Endothelial cell of umbilical vein (primary cell): ENCODE measurements at regions not wholly inside any gene's neighbourhood (a gene's known extent, or its start where the extent isn't known, plus 50 kb on each side); places are given as distances from the start of the nearest gene placed in this dataset.
"Not testable (repeated sequence)": the region's sequence is repeated elsewhere in the genome, so short reads cannot be mapped to it uniquely, and the experiment has no call there.

Experiments used
- BruUV-seq: library from RNA; stranded (reverse); fragments of 400-500 nt; replicated peaks from 2 replicates; lab custom pipeline; 2021; lab: Mats Ljungman, UMichigan
- CTCF ChIA-PET: fragments of 300-600, 350-600 bp; sonication (Branson Sonifier 250); formaldehyde crosslinking; loops from one replicate; lab custom pipeline; 2021; ENCODE audit warnings: antibody characterized with exemption, inconsistent platforms; lab: Charles Lee
- POLR2A ChIA-PET: fragments of 300-600, 350-600 bp; sonication (Branson Sonifier 250); formaldehyde crosslinking; loops from one replicate; lab custom pipeline; 2021; ENCODE audit warnings: antibody characterized with exemption, inconsistent platforms; lab: Charles Lee
- DNase-seq: peaks from one replicate; pipeline ENCODE4 v3.0.0-alpha.2; 2011; ENCODE audit warnings: low read depth, low spot score
- FAIRE-seq: peaks from 2 replicates; lab custom pipeline; 2011; peaks lifted over from hg19 to GRCh38; lab: Jason Lieb, UNC
- H2AFZ ChIP-seq: 2 replicates; pipeline ENCODE4 v1.6.0; 2012; ENCODE audit warnings: low read depth, low read length, control low read depth, inconsistent platforms
- H3K27ac ChIP-seq: 2 replicates; pipeline ENCODE4 v1.5.1; 2011; ENCODE audit warnings: low read depth, mild to moderate bottlenecking, control low read depth, low read length, moderate library complexity; ENCODE audit not compliant: insufficient read depth
- H3K27me3 ChIP-seq, 2 experiments: 2 replicates each; pipeline versions ENCODE4 v1.6.0 to v1.6.1; 2011; ENCODE audit warnings: low read length in 2 of 2, mixed read lengths in 1 of 2; ENCODE audit not compliant: control insufficient read depth in 2 of 2, insufficient read depth in 2 of 2
- H3K36me3 ChIP-seq, 2 experiments: 2 replicates in 1 of 2; 3 replicates in 1 of 2; pipeline ENCODE4 v1.5.1; 2011; ENCODE audit warnings: low read length in 2 of 2, mild to moderate bottlenecking in 1 of 2, moderate library complexity in 1 of 2; ENCODE audit not compliant: control insufficient read depth in 2 of 2, insufficient read depth in 2 of 2; ENCODE audit errors: extremely low read depth in 1 of 2
- H3K4me1 ChIP-seq: 3 replicates; pipeline ENCODE4 v1.5.1; 2011; ENCODE audit warnings: mild to moderate bottlenecking, low read length; ENCODE audit not compliant: control insufficient read depth, insufficient read depth; ENCODE audit errors: extremely low read depth
- H3K4me2 ChIP-seq: 2 replicates; pipeline ENCODE4 v1.6.1; 2011; ENCODE audit warnings: low read length, control low read depth, mixed read lengths; ENCODE audit not compliant: insufficient read depth
- H3K4me3 ChIP-seq, 3 experiments: fragments of 200-600 bp in 1 of 3; sonication (generic), shearing (Covaris generic) in 1 of 3; replicated peaks in 1 of 3; 2 replicates each; pipeline ENCODE4 v1.5.1; 2011 to 2016; ENCODE audit warnings: control low read depth in 3 of 3, low read length in 3 of 3, mild to moderate bottlenecking in 2 of 3, inconsistent platforms in 1 of 3, low read depth in 1 of 3, moderate library complexity in 1 of 3; ENCODE audit not compliant: insufficient read depth in 1 of 3
- H3K79me2 ChIP-seq: 2 replicates; pipeline ENCODE4 v1.6.0; 2012; ENCODE audit warnings: low read length, inconsistent platforms; ENCODE audit not compliant: control insufficient read depth, insufficient read depth
- H3K9ac ChIP-seq: replicated peaks from 2 replicates; pipeline ENCODE3; 2011; ENCODE audit warnings: low read length, control low read depth; ENCODE audit not compliant: insufficient read depth; ENCODE audit errors: extremely low read depth
- H3K9me1 ChIP-seq: replicated peaks from 3 replicates; pipeline ENCODE4 v1.6.0; 2011; ENCODE audit warnings: mild to moderate bottlenecking, low read length; ENCODE audit not compliant: control insufficient read depth, insufficient read depth; ENCODE audit errors: extremely low read depth
- H3K9me3 ChIP-seq: replicated peaks from 2 replicates; pipeline ENCODE4 v1.5.1; 2012; ENCODE audit warnings: low read length, inconsistent platforms; ENCODE audit not compliant: control insufficient read depth, insufficient read depth
- H4K20me1 ChIP-seq: replicated peaks from 2 replicates; pipeline ENCODE3; 2011; ENCODE audit warnings: mild to moderate bottlenecking, low read length; ENCODE audit not compliant: control insufficient read depth, insufficient read depth; ENCODE audit errors: extremely low read depth
- EZH2 ChIP-seq: IDR thresholded peaks from 2 replicates; pipeline ENCODE4 v1.6.1; 2012; ENCODE audit warnings: borderline replicate concordance, low read depth, mild to moderate bottlenecking, moderate library complexity, low read length, inconsistent platforms; ENCODE audit not compliant: severe bottlenecking
- FOS ChIP-seq: IDR thresholded peaks from 2 replicates; pipeline ENCODE4 v1.6.1; 2011; ENCODE audit warnings: mild to moderate bottlenecking, low read length, moderate library complexity, borderline replicate concordance; ENCODE audit not compliant: insufficient read depth
- GATA2 ChIP-seq: IDR thresholded peaks from 2 replicates; pipeline ENCODE4 v1.7.0; 2011; ENCODE audit warnings: low read depth, mild to moderate bottlenecking, moderate library complexity, mixed read lengths, low read length; ENCODE audit not compliant: insufficient read length, insufficient read depth
- JUN ChIP-seq: IDR thresholded peaks from 2 replicates; pipeline ENCODE4 v1.6.1; 2011; ENCODE audit warnings: borderline replicate concordance, low read depth; ENCODE audit not compliant: insufficient read length, insufficient read depth
- MAX ChIP-seq: IDR thresholded peaks from 2 replicates; pipeline ENCODE4 v1.6.1; 2011; ENCODE audit not compliant: insufficient read depth, insufficient read length
- MYC ChIP-seq: IDR thresholded peaks from one replicate; pipeline ENCODE4 v1.6.1; 2011; ENCODE audit warnings: mild to moderate bottlenecking, low read depth, low read length
- POLR2A ChIP-seq: IDR thresholded peaks from 2 replicates; pipeline ENCODE4 v1.6.1; 2012; ENCODE audit warnings: low read depth, mild to moderate bottlenecking, control low read depth, low read length
- POLR2AphosphoS5 ChIP-seq: IDR thresholded peaks from 2 replicates; pipeline ENCODE4 v1.6.1; 2012; ENCODE audit warnings: low read depth, mild to moderate bottlenecking, control low read depth, low read length, moderate library complexity; ENCODE audit not compliant: insufficient read depth
- dilution Hi-C: fragments of 300-500 bp; cut with MboI; formaldehyde crosslinking; loops from one replicate; pipeline ENCODE4 v1.15.0; 2019; ENCODE audit warnings: low sequenced_read_pairs; ENCODE audit not compliant: extremely low pct_ligation_motif_present
- intact Hi-C: fragments of 100-400 bp; cut with micrococcal nuclease; formaldehyde crosslinking; loops from one replicate; pipeline ENCODE4 v1.10.0; 2022
- TF ChIP-seq, protein P1 (sequence below), 2 donors: IDR thresholded peaks; 1 replicate in 1 of 2; 2 replicates in 1 of 2; pipeline ENCODE4 v1.5.1; 2011; ENCODE audit warnings: low read length in 2 of 2, mild to moderate bottlenecking in 2 of 2, moderate library complexity in 2 of 2, control low read depth in 1 of 2, inconsistent platforms in 1 of 2, low read depth in 1 of 2; ENCODE audit not compliant: insufficient read depth in 1 of 2; ENCODE audit errors: extremely low read depth in 1 of 2

DNA sequence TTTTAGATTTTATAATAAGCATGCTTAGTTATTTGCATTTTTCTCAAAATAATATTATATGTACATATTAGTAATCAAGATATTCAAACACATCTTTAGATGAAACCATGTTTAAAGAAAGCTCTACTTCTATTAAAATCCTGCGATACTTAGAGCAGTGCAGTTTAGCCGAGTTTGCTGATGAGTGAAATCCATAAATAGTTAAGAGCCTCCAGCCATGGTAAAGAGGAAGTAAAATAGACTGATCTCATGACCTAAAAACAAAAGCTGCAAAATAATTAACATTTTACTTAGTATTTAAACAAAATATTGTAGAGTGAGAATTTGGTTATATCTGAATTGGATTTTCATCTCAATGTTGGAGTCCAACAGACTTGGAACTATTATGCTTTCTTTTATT, 147.4 kb upstream of the NRIP1 start:
- Histone ChIP-seq H3K9me1 (no peaks in the 10 kb centered on the region), H3K4me2 (no peak overlapping the region), H2AFZ (no peak overlapping the region), H3K79me2 (no peaks in the 10 kb centered on the region), H3K9ac (no peak overlapping the region), H3K27ac (no peak overlapping the region), H3K36me3 (no peaks in the 10 kb centered on the region), H3K27me3 (no peaks in the 10 kb centered on the region), H4K20me1 (no peaks in the 10 kb centered on the region), H3K4me1 (no peaks in the 10 kb centered on the region), H3K4me3 (no peak overlapping the region), H3K9me3 (no peaks in the 10 kb centered on the region)
- dilution Hi-C loops: no loop called here
- TF ChIP-seq GATA2: no peak
- TF ChIP-seq POLR2A: no peak
- TF ChIP-seq JUN: no peak
- no peak for TF ChIP-seq POLR2AphosphoS5
- no peak for TF ChIP-seq FOS
- TF ChIP-seq EZH2: no peak
- TF ChIP-seq MYC: no peak
- TF ChIP-seq, protein P1, sequence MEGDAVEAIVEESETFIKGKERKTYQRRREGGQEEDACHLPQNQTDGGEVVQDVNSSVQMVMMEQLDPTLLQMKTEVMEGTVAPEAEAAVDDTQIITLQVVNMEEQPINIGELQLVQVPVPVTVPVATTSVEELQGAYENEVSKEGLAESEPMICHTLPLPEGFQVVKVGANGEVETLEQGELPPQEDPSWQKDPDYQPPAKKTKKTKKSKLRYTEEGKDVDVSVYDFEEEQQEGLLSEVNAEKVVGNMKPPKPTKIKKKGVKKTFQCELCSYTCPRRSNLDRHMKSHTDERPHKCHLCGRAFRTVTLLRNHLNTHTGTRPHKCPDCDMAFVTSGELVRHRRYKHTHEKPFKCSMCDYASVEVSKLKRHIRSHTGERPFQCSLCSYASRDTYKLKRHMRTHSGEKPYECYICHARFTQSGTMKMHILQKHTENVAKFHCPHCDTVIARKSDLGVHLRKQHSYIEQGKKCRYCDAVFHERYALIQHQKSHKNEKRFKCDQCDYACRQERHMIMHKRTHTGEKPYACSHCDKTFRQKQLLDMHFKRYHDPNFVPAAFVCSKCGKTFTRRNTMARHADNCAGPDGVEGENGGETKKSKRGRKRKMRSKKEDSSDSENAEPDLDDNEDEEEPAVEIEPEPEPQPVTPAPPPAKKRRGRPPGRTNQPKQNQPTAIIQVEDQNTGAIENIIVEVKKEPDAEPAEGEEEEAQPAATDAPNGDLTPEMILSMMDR (IDR thresholded peaks at IDR 0.05; ENCODE audit: extremely low read depth in 1 of 2, insufficient read depth in 1 of 2, low read depth in 1 of 2, low read length in 2 of 2): no peak
- no peak for TF ChIP-seq MAX
- DNase-seq (no peak), FAIRE-seq (no peak)
- intact Hi-C loops: no loop called here
- no TSS peak for BruUV-seq
- POLR2A ChIA-PET: no interaction called here
- CTCF ChIA-PET: interaction anchor here (0.7 kb wide), 1 partner anchor 218 kb away, joined by 3 read pairs; no protein-coding TSS in a partner anchor

- H3K79me2 ChIP-seq, BruUV-seq, CTCF ChIA-PET, intact Hi-C loops, dilution Hi-C loops, H2AFZ ChIP-seq, H3K4me2 ChIP-seq, H3K36me3 ChIP-seq, H3K4me3 ChIP-seq, H3K4me1 ChIP-seq, POLR2A ChIA-PET, H3K27me3 ChIP-seq, H3K27ac ChIP-seq, H4K20me1 ChIP-seq, FAIRE-seq, DNase-seq, H3K9me3 ChIP-seq, H3K9ac ChIP-seq, H3K9me1 ChIP-seq: not testable (repeated sequence)
Observed at GRCh38 chr21:15218476-15218875, 153.7 kb upstream of the NRIP1 start.
